Endothelial cell (in vitro differentiated cells): ENCODE measurements at regions not wholly inside any gene's neighbourhood (a gene's known extent, or its start where the extent isn't known, plus 50 kb on each side); places are given as distances from the start of the nearest gene placed in this dataset.

Source experiments
- DNase-seq: peaks from one replicate; pipeline ENCODE4 v3.0.0; 2021; ENCODE audit warnings: low spot score
- H3K27ac Mint-ChIP-seq: one replicate; pipeline ENCODE4 v1.8.0; 2021; ENCODE audit warnings: mixed read lengths, inconsistent platforms; ENCODE audit not compliant: unreplicated experiment
- H3K27me3 Mint-ChIP-seq: one replicate; pipeline ENCODE4 v1.8.0; 2021; ENCODE audit warnings: mild to moderate bottlenecking, moderate library complexity, mixed read lengths, inconsistent platforms; ENCODE audit not compliant: unreplicated experiment
- H3K36me3 Mint-ChIP-seq: one replicate; pipeline ENCODE4 v1.8.0; 2021; ENCODE audit warnings: mild to moderate bottlenecking, low read depth, mixed read lengths, inconsistent platforms; ENCODE audit not compliant: unreplicated experiment
- H3K4me1 Mint-ChIP-seq: one replicate; pipeline ENCODE4 v1.8.0; 2021; ENCODE audit warnings: mild to moderate bottlenecking, mixed read lengths, inconsistent platforms; ENCODE audit not compliant: unreplicated experiment
- H3K4me3 Mint-ChIP-seq: one replicate; pipeline ENCODE4 v1.8.0; 2021; ENCODE audit warnings: mild to moderate bottlenecking, mixed read lengths, inconsistent platforms; ENCODE audit not compliant: unreplicated experiment
- H3K9me3 Mint-ChIP-seq: one replicate; pipeline ENCODE4 v1.8.0; 2021; ENCODE audit warnings: mixed read lengths, inconsistent platforms; ENCODE audit not compliant: unreplicated experiment
- CTCF ChIP-seq: fragments of 200-600 bp; sonication (generic); IDR thresholded peaks from one replicate; pipeline ENCODE4 v1.5.0; 2021; ENCODE audit warnings: antibody characterized with exemption; ENCODE audit not compliant: unreplicated experiment

GRCh38 chr13:53101883-53102282 is 73.3 kb downstream of the OLFM4 start:
- TF ChIP-seq CTCF = no peak
- no peaks in the 10 kb centered on the region for H3K27me3 Mint-ChIP-seq
- H3K4me3 Mint-ChIP-seq = no peak overlapping the region
- no peak for DNase-seq
- no peaks in the 10 kb centered on the region for H3K36me3 Mint-ChIP-seq
- no peaks in the 10 kb centered on the region for H3K9me3 Mint-ChIP-seq
- no peaks in the 10 kb centered on the region for H3K4me1 Mint-ChIP-seq
- no peak overlapping the region for H3K27ac Mint-ChIP-seq

- Mint-ChIP-seq H3K4me1 (no peaks in the 10 kb centered on the region), H3K4me3 (no peak overlapping the region), H3K36me3 (no peaks in the 10 kb centered on the region), H3K9me3 (no peaks in the 10 kb centered on the region), H3K27ac (no peak overlapping the region), H3K27me3 (no peaks in the 10 kb centered on the region)
- TF ChIP-seq CTCF = no peak
- no peak for DNase-seq
These were observed 75.5 kb downstream of the OLFM4 start for GRCh38 chr13:53104136-53104535.

GRCh38 chr13:53105477-53105876 is 76.9 kb downstream of the OLFM4 start:
- TF ChIP-seq CTCF = no peak
- H3K27ac Mint-ChIP-seq = no peak overlapping the region
- H3K4me3 Mint-ChIP-seq = no peak overlapping the region
- H3K9me3 Mint-ChIP-seq = no peaks in the 10 kb centered on the region
- H3K4me1 Mint-ChIP-seq = no peaks in the 10 kb centered on the region
- DNase-seq = no peak
- H3K27me3 Mint-ChIP-seq = no peaks in the 10 kb centered on the region
- no peaks in the 10 kb centered on the region for H3K36me3 Mint-ChIP-seq

GRCh38 chr13:53105890-53106289 is 77.3 kb downstream of the OLFM4 start:
- H3K36me3 Mint-ChIP-seq = no peaks in the 10 kb centered on the region
- H3K27ac Mint-ChIP-seq = no peak overlapping the region

GRCh38 chr13:53110181-53110580 is 81.6 kb downstream of the OLFM4 start:
- no peak for DNase-seq
- Mint-ChIP-seq H3K27ac (no peak overlapping the region), H3K9me3 (no peaks in the 10 kb centered on the region), H3K36me3 (no peaks in the 10 kb centered on the region), H3K27me3 (no peaks in the 10 kb centered on the region), H3K4me1 (no peaks in the 10 kb centered on the region), H3K4me3 (no peak overlapping the region)
- no peak for TF ChIP-seq CTCF

More at GRCh38 chr13:53105890-53106289, 77.3 kb downstream of the OLFM4 start:
- no peaks in the 10 kb centered on the region for H3K9me3 Mint-ChIP-seq
- TF ChIP-seq CTCF = no peak
- H3K4me1 Mint-ChIP-seq = no peaks in the 10 kb centered on the region
- no peak overlapping the region for H3K4me3 Mint-ChIP-seq
- DNase-seq = no peak
- no peaks in the 10 kb centered on the region for H3K27me3 Mint-ChIP-seq
